GM10248 (cell line): ENCODE measurements at regions not wholly inside any gene's neighbourhood (a gene's known extent, or its start where the extent isn't known, plus 50 kb on each side); places are given as distances from the start of the nearest gene placed in this dataset.

Experiments
- CTCF ChIA-PET: fragments of 300-600 bp; sonication (Branson Sonifier 250); formaldehyde crosslinking; extraction: SDS; loops from one replicate; lab custom pipeline; 2021; ENCODE audit warnings: antibody characterized with exemption; lab: Yijun Ruan, JAX
- POLR2A ChIA-PET: fragments of 350-650 bp; sonication (Branson Sonifier 250); formaldehyde crosslinking; extraction: SDS; loops from one replicate; lab custom pipeline; 2020; ENCODE audit warnings: antibody characterized with exemption; lab: Yijun Ruan, JAX
- DNase-seq: peaks from one replicate; pipeline ENCODE4 v3.0.0; 2012; ENCODE audit errors: extremely low spot score
- CTCF ChIP-seq: IDR thresholded peaks from 2 replicates; pipeline ENCODE4 v1.5.1; 2012; ENCODE audit warnings: mild to moderate bottlenecking, low read depth; ENCODE audit errors: extremely low read depth, missing control alignments, control extremely low read depth

- no peak for TF ChIP-seq CTCF
- ChIA-PET CTCF (no interaction called here), POLR2A (no interaction called here)
- DNase-seq = no peak
Measured at GRCh38 chr12:41919526-41920261, 225.0 kb downstream of the GXYLT1 start.

GRCh38 chr12:41919048-41919447, 225.6 kb downstream of the GXYLT1 start:
- ChIA-PET POLR2A (no interaction called here), CTCF (no interaction called here)
- DNase-seq = no peak
- no peak for TF ChIP-seq CTCF

GRCh38 chr12:41917938-41918341, 226.7 kb downstream of the GXYLT1 start:
- TF ChIP-seq CTCF = no peak
- POLR2A ChIA-PET = no interaction called here
- no peak for DNase-seq
- CTCF ChIA-PET = no interaction called here

- CTCF ChIA-PET = no interaction called here
- no peak for DNase-seq
- POLR2A ChIA-PET = no interaction called here
- no peak for TF ChIP-seq CTCF
Measured at GRCh38 chr12:41917181-41917580, 227.5 kb downstream of the GXYLT1 start.

GRCh38 chr12:41910578-41911320, 233.9 kb downstream of the GXYLT1 start:
- no peak for TF ChIP-seq CTCF
- DNase-seq = no peak
- ChIA-PET POLR2A (no interaction called here), CTCF (interaction anchor here (1.1 kb wide), 1 partner anchor 9 kb away, joined by 4 read pairs; no protein-coding TSS in a partner anchor)

GRCh38 chr12:41908206-41908605, 236.5 kb downstream of the GXYLT1 start:
- POLR2A ChIA-PET = no interaction called here
- DNase-seq = no peak
- CTCF ChIA-PET = no interaction called here
- no peak for TF ChIP-seq CTCF
